ENCODE measurements at regions not wholly inside any gene's neighbourhood (a gene's known extent, or its start where the extent isn't known, plus 50 kb on each side); places are given as distances from the start of the nearest gene placed in this dataset.

DNA sequence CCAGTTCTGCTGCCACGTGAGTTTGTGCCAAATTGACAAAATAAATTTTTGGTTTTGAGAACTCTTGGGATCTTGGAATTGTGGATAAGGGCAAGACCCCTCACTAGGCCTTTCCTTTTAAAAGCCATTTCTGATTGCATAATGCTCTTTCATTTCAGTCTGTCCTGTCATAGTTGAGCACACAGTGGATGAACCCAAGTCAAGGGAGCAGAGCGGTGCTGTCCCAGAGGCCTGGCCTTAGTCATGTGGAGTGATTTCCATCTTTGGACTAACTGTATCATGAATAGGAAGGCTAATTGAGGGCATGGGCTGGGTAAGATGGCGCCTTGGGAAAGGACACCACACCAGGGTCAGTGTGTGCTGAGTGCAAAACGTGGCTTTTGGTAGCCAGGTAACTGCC, 304.0 kb downstream of the UACA start:
- no TSS peak for BruUV-seq (replicated peaks)
- no peak overlapping the region for H2BK20ac ChIP-seq (ENCODE audit: low read depth, low read length)
- ATAC-seq (ENCODE audit: low read depth) (no peak), DNase-seq (no peak)
- H3K18ac ChIP-seq (ENCODE audit: low read depth, low read length), result no peak overlapping the region
- H2BK5ac ChIP-seq (ENCODE audit: low read depth, low read length, poor library complexity, severe bottlenecking), result no peak overlapping the region
- no peak overlapping the region for H2AK9ac ChIP-seq (replicated peaks; ENCODE audit: low read depth, low read length, poor library complexity)
- H3K9me1 ChIP-seq (ENCODE audit: insufficient read depth, low read length), result no peaks in the 10 kb centered on the region
- no peak overlapping the region for H4K8ac ChIP-seq (ENCODE audit: low read depth in 2 of 2, low read length in 2 of 2)
- H3K4ac ChIP-seq (ENCODE audit: low read depth, low read length), result no peak overlapping the region
- no peaks in the 10 kb centered on the region for H3K79me1 ChIP-seq (ENCODE audit: low read depth in 1 of 2, low read length in 2 of 2)
- H3K56ac ChIP-seq (ENCODE audit: extremely low read depth, insufficient read depth, low read length), result no peak overlapping the region
- TF ChIP-seq CEBPB (IDR thresholded peaks at IDR 0.05; ENCODE audit: low read depth, low read length), result no peak
- TF ChIP-seq SMC3 (IDR thresholded peaks at IDR 0.05; ENCODE audit: low read depth, low read length), result no peak
- TF ChIP-seq MAZ (IDR thresholded peaks at IDR 0.05; ENCODE audit: borderline replicate concordance, low read depth, low read length), result no peak
- TF ChIP-seq MXI1 (IDR thresholded peaks at IDR 0.05; ENCODE audit: borderline replicate concordance, low read depth, low read length), result no peak
- no peak for TF ChIP-seq POLR2A (IDR thresholded peaks at IDR 0.05; ENCODE audit: low read depth, low read length)
- no peak overlapping the region for H3K23ac ChIP-seq (ENCODE audit: low read depth, low read length)
- 100% methylated on average over 3 of the region's 4 CpGs; no CpG with 5 or more reads in 1 of the 2 experiments for WGBS, 2 experiments (ENCODE audit: extremely low coverage in 2 of 2, insufficient read length in 1 of 2)
- H3K4me3 ChIP-seq (ENCODE audit: insufficient read depth, low read depth, low read length), result no peak overlapping the region
- in situ Hi-C loops (cut with MboI; ENCODE audit: low sequenced_read_pairs) (no loop called here), dilution Hi-C loops (cut with HindIII; ENCODE audit: low sequenced_read_pairs, unreplicated experiment) (no loop called here), intact Hi-C loops (cut with micrococcal nuclease) (no loop called here)
- no peak overlapping the region for H3K4me2 ChIP-seq (ENCODE audit: low read depth, low read length)
- H3K9ac ChIP-seq (ENCODE audit: low read depth, low read length), result no peak overlapping the region
- H3K36me3 ChIP-seq (ENCODE audit: control insufficient read depth, insufficient read depth, low read length), result no peaks in the 10 kb centered on the region
- peaks cover 4% of the 10 kb centered on the region; the same call in 1 of the 2 replicates for H3K9me3 ChIP-seq (ENCODE audit: control insufficient read depth, insufficient read depth, low read length)
- H4K5ac ChIP-seq (ENCODE audit: low read depth, low read length), result no peak overlapping the region
- H2AFZ ChIP-seq (replicated peaks; ENCODE audit: low read length, poor library complexity), result no peak overlapping the region
- H2AK5ac ChIP-seq (ENCODE audit: low read depth, low read length), result no peak overlapping the region
- H4K91ac ChIP-seq (ENCODE audit: insufficient read depth, low read depth, low read length), result no peak overlapping the region
- no peaks in the 10 kb centered on the region for H3K4me1 ChIP-seq (ENCODE audit: control insufficient read depth, insufficient read depth, low read length)
- ChIA-PET CTCF (no interaction called here), POLR2A (ENCODE audit: unreplicated experiment) (no interaction called here)
- H3K27ac ChIP-seq (ENCODE audit: insufficient read depth, low read length), result no peak overlapping the region
- H2BK120ac ChIP-seq (ENCODE audit: low read depth, low read length), result no peak overlapping the region
- no peak overlapping the region for H3K14ac ChIP-seq (replicated peaks; ENCODE audit: low read depth, low read length)
- H2BK15ac ChIP-seq (ENCODE audit: low read depth, low read length), result no peak overlapping the region
- H3K27me3 ChIP-seq (ENCODE audit: control insufficient read depth, insufficient read depth, low read length), result peaks cover 23% of the 10 kb centered on the region
- no peaks in the 10 kb centered on the region for H4K20me1 ChIP-seq (ENCODE audit: insufficient read depth, low read length)
